ENCODE measurements at regions not wholly inside any gene's neighbourhood (a gene's known extent, or its start where the extent isn't known, plus 50 kb on each side); places are given as distances from the start of the nearest gene placed in this dataset.
"Not testable (repeated sequence)": the region's sequence is repeated elsewhere in the genome, so short reads cannot be mapped to it uniquely, and the experiment has no call there.

DNA sequence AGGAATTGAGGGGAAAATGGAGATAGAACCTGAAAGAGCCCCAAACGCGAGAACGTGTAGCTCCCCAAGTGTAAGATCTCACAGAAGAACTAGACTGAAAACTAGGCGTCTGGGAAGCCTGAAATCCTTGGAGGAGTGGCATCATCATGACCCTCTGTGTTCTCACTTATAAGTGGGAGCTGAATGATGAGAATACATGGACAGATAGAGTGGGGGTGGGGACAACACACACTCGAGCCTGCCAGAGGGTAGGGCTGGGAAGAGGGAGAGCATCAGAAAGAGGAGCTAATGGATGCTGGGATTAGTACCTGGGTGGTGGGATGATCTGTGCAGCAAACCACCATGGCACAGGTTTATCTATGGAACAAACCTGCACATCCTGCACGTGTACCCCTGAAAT lies 258.7 kb upstream of the NOTCH2NLA start:
- DNase-seq, result not testable (repeated sequence)

DNA sequence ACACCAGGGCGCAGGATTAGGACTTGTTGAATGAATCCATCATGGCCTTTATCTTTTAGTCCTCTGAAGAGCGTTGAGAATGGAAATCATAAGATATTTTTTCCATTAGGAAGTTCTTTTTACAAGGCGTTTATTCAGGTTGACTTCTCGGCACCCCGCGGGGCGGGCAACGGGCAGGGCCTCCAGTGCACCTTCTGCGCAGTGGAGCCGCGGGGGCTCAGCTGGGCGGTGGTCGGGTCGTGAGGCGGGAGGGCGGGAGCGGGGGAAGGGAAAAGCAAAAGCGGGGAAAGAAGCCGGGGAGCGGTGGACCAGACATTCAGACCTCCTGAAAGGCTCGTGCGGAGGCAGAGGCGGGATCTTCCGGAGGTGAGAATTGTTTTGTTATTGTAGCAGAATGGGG lies 258.3 kb upstream of the NOTCH2NLA start:
- DNase-seq, result not testable (repeated sequence)

GRCh38 chr1:146486300-146487014 lies 257.6 kb upstream of the NOTCH2NLA start:
- not testable (repeated sequence) for DNase-seq

- not testable (repeated sequence) for DNase-seq
Measured at GRCh38 chr1:146484195-146484594, 255.4 kb upstream of the NOTCH2NLA start.

DNA sequence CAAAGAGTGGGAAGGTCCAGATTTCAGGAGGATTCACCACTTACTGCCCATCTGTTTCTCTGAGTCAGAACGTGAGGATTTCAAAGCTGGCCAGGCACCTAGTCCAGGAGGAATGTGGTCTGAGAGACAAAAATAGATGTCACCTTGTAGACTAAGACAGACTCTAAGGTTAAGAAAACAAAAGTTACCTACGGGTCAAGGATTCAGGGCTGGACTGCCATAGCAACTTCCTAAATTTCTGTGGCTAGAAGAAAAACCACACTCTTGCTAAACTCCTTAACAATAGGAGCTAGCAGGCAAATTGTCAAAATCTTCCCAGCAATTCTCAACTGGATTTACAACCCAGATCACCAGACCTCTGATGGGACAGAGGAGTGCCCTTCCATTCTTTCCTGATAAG lies 250.4 kb upstream of the NOTCH2NLA start:
- DNase-seq, result not testable (repeated sequence)

- DNase-seq, result peak; percentile 16
Measured at GRCh38 chr1:146478125-146478720, 249.4 kb upstream of the NOTCH2NLA start.

DNA sequence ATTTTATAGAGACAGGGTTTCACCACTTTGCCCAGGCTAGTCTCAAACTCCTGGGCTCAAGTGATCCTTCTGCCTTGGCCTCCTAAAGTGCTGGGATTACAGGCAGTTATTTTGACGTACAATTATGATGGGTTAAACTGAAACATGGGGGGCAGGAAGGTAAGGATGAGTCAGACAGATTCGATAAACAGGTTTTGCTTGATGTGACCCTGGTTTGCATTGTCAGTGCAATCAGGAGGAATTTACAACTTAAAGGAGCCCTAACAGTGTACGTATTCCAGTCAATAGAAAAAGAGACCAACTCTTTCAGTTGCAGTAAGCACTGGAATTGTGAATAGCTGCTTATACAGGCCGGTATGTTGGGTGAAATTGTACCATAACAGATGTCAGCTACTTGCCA lies 246.3 kb upstream of the NOTCH2NLA start:
- not testable (repeated sequence) for DNase-seq

DNA sequence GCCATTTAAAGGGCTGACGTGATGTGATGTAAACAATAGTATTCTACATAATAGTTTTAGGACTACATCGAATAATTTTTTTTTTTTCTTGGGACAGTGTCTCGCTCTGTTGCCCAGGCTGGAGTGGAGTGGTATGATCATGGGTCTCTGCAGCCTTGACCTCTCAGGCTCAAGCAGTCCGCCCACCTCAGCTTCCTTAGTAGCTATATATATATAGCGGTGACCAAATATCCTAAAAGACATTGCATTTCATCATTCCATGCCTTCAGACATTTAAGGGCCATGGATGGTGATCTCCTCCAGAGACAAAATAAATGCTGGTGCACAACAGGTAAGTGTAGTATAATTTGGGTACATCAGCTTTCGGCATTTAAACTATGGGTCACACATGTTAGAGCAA lies 245.4 kb upstream of the NOTCH2NLA start:
- DNase-seq, result not testable (repeated sequence)

DNA sequence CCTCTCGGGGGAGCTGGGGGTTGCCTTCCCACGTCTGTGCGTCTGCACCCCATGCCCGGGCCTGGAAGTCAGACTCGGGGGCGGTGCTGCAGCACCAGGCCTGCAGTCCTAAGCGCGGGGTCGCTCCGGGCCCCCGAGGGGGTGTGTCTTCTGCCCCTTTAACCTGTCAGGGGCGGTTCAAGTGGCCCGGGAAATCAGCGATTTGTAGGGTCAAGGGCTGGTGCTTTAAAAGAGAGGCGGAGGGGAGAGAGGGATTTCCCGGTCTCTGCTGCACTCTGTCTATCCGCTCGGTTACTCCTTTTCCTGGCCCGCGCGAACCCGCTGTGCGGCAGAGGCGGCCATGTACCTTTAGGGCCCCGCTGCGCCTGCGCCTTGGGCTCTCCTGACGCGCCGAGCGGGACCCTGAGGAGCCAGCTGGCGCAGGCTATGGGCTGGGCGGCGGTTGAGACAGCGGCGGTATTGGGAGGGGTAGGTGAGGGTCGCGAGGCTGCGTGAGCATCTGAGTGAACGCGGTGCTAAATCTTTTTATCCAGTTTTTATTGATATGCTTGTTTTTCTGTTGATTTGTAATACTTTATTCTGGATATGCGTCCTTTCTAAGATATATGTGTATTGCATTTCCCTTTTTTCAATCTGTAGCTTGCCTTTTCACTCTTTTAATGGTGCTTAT lies 243.5 kb upstream of the NOTCH2NLA start:
- DNase-seq, result peak; percentile 84

- not testable (repeated sequence) for DNase-seq
Measured at GRCh38 chr1:146459939-146460338, 231.1 kb upstream of the NOTCH2NLA start.

- not testable (repeated sequence) for DNase-seq
Measured at GRCh38 chr1:146459308-146459707, 230.5 kb upstream of the NOTCH2NLA start.

GRCh38 chr1:146448877-146449246 lies 220.0 kb upstream of the NOTCH2NLA start:
- not testable (repeated sequence) for DNase-seq

DNA sequence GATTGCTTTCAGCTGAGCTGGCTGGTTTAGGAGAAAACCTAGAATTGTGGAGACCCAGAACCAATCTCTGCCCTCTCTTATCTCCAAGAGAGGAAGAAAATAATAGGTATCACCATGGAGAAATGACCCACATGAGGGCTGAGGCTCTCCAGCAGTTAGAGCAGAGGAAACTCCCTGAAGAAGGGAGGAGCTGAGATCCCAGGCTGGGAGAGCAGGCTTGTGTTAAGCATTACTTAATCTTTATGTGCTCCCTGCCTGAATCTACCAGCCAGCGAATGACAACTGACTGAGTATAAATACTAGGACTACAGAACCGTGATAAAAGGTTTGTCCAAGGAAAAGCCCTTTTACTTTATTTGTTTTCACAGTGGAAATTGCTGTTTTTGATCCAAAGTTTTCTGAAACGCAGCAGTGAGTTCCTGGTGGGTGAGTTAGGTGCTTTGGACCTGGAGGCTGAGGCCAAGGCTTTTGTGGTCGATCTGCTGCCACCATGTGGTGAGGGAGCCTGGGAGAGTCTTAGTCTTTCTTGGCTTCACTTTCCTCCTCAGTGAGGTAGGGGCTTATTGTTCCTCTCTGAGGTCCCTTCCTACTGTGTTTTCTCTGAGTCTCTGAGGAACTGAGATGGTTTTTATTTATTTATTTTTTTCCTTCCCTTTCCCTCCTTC lies 219.5 kb upstream of the NOTCH2NLA start:
- DNase-seq, result peak; percentile 63

DNA sequence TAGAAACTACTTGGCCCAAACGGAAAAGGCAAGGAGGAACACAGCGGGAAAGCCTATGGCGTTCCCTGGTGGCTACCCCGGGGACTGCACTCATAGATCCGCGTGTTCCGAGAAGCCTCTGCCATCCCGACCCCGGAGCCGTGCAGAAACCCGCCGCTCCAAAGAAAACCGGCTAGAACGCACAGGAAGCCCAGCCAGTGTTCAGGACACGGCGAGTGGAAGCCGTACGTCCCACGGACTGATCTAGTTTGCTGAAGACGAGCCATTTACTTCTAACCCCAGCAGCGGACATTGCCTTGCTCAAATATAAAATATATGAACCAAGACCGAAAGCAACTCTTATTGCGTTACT lies 215.0 kb upstream of the NOTCH2NLA start:
- DNase-seq, result peak; percentile 22

DNA sequence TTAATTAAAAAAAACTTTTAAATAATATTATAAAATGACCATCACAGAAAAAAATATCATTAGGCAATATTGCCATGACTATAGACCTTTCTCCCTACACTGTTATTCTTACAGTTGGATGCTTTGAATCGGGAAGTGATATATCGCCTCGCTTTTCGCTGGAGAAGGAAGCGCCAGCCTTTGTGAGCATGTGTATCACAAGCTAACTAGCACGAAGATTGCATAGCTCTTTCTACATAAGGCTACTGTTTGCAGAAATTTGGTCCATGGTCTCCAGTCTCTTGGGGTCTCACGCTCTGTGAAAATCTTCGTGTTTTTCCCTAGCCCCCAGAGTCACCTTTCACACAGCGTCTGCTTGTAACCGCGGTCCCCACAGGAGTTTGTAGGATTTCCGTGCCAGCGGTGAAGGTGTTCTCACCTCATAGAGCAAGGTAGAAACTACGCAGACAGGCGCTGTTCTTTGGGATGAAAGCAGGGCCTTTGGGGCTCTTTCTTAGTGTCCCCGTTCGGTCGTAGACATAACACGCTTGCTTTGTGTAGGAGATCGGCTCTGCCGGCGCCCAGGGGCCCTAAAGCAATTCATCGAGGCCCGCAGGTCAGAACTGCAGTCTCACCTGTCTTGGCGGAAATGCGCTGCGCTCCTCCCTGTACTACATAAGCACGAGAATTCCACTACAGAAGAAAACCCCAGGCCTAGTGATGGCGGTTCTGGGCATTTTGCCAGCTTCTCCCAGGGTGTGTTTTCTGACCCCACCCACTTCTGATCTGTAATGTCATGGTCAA lies 214.5 kb upstream of the NOTCH2NLA start:
- DNase-seq, result not testable (repeated sequence)

GRCh38 chr1:146438543-146438942 lies 209.7 kb upstream of the NOTCH2NLA start:
- not testable (repeated sequence) for DNase-seq

DNA sequence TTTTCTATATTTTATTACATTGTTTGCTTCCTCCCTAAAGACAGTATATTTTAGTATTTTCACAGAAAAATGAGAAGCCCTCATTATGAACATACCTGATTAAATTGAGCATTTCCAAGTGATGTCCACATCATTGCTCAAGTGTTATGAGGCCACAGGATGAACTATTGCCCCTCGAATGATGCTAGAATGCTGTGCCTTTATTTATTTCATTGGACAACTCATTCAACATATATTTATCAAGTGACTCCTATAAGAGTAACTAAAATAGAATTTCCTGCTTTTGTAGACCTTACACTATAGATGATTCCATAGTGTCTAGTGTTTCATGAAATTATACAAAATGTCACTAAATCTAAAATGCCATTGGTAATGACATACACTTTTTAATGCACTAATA lies 187.8 kb upstream of the NOTCH2NLA start:
- DNase-seq, result not testable (repeated sequence)

GRCh38 chr1:146415017-146415416 lies 186.2 kb upstream of the NOTCH2NLA start:
- DNase-seq, result not testable (repeated sequence)

DNA sequence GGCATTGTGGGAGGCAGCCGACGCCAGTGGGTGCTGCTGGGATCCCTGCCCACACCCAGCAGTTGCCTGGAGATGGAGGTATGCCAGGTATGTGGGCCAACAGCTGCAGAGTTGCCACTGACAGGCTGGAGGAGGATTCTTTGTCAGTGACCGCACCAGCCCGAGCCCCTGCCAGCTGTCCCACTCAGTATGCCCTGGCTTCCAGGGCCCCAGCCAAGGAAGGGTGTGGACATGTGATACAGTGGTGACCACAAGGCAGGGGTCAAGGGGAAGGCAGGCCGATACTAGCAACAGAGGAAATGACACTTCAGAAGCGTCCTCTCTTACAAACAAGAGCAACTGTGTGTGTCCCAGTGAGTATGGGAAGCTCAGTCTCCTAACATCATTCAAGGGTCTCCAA lies 185.1 kb upstream of the NOTCH2NLA start:
- DNase-seq, result not testable (repeated sequence)

GRCh38 chr1:146411923-146412322 lies 183.1 kb upstream of the NOTCH2NLA start:
- DNase-seq, result not testable (repeated sequence)

GRCh38 chr1:146409817-146410441 lies 181.1 kb upstream of the NOTCH2NLA start:
- DNase-seq, result peak; percentile 19

Measured in activated naive CD4-positive, alpha-beta T cell treated with anti-CD3 and anti-CD28 coated beads, Interleukin-2, amount 50 U/mL, for 16 hours (primary cell).